Stimulated activated CD8-positive, alpha-beta memory T cell treated with anti-CD3 and anti-CD28 coated beads, Interleukin-4, amount 100 ng/mL, for 24 hours (primary cell): ENCODE measurements at regions not wholly inside any gene's neighbourhood (a gene's known extent, or its start where the extent isn't known, plus 50 kb on each side); places are given as distances from the start of the nearest gene placed in this dataset.

Experiments
- DNase-seq: peaks from one replicate; pipeline ENCODE4 v3.0.0-alpha.2; 2020; ENCODE audit warnings: low read depth

- no peak for DNase-seq
Measured at GRCh38 chr5:123813264-123813663, 301.3 kb downstream of the CSNK1G3 start.

GRCh38 chr5:123811831-123812230 is 299.9 kb downstream of the CSNK1G3 start:
- no peak for DNase-seq

- no peak for DNase-seq
Measured at GRCh38 chr5:123810746-123811340, 298.9 kb downstream of the CSNK1G3 start.

- DNase-seq, result no peak
Measured at GRCh38 chr5:123810253-123810652, 298.3 kb downstream of the CSNK1G3 start.

GRCh38 chr5:123809594-123810221 is 297.7 kb downstream of the CSNK1G3 start:
- no peak for DNase-seq

- no peak for DNase-seq
Measured at GRCh38 chr5:123808461-123809380, 296.7 kb downstream of the CSNK1G3 start.

- no peak for DNase-seq
Measured at GRCh38 chr5:123807177-123807945, 295.4 kb downstream of the CSNK1G3 start.

- no peak for DNase-seq
Measured at GRCh38 chr5:123806644-123807043, 294.7 kb downstream of the CSNK1G3 start.

- no peak for DNase-seq
Measured at GRCh38 chr5:123805300-123805699, 293.3 kb downstream of the CSNK1G3 start.

GRCh38 chr5:123803359-123803758 is 291.4 kb downstream of the CSNK1G3 start:
- DNase-seq, result no peak

- no peak for DNase-seq
Measured at GRCh38 chr5:123802298-123802951, 290.4 kb downstream of the CSNK1G3 start.

GRCh38 chr5:123800640-123801039 is 288.7 kb downstream of the CSNK1G3 start:
- no peak for DNase-seq

GRCh38 chr5:123795688-123796087 is 283.7 kb downstream of the CSNK1G3 start:
- DNase-seq, result no peak

- DNase-seq, result no peak
Measured at GRCh38 chr5:123790226-123790625, 278.2 kb downstream of the CSNK1G3 start.

GRCh38 chr5:123787635-123788034 is 275.7 kb downstream of the CSNK1G3 start:
- no peak for DNase-seq

GRCh38 chr5:123787136-123787535 is 275.2 kb downstream of the CSNK1G3 start:
- no peak for DNase-seq

- no peak for DNase-seq
Measured at GRCh38 chr5:123786411-123786810, 274.4 kb downstream of the CSNK1G3 start.

- DNase-seq, result no peak
Measured at GRCh38 chr5:123785162-123786071, 273.4 kb downstream of the CSNK1G3 start.

- DNase-seq, result no peak
Measured at GRCh38 chr5:123783421-123783820, 271.4 kb downstream of the CSNK1G3 start.

GRCh38 chr5:123778641-123779040 is 266.7 kb downstream of the CSNK1G3 start:
- no peak for DNase-seq

GRCh38 chr5:123776761-123777160 is 264.8 kb downstream of the CSNK1G3 start:
- DNase-seq, result no peak
